ENCODE measurements at regions not wholly inside any gene's neighbourhood (a gene's known extent, or its start where the extent isn't known, plus 50 kb on each side); places are given as distances from the start of the nearest gene placed in this dataset.
A peak's percentile ranks its signal among the peaks of the same experiment; 100 is the strongest.
"Not testable (repeated sequence)": the region's sequence is repeated elsewhere in the genome, so short reads cannot be mapped to it uniquely, and the experiment has no call there.

DNA sequence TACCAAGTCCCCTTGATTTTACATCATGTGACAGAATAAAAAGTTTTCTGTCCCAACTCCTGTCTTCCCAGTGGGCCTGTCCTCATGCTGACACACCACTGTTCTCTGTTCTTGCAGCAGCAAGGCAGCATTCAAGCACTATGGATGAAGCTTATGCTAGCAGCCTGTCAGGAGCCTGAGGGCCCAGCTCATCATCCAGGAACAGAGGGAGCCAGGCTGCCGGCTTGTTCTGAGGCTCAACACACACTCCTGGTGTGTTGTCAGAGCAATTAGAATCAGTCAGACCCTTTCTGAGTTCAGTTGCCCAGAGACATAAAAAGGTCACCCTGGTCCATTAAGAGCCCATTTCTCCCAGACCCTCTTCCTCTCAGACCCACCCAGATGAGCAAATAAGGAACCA, 282.9 kb downstream of the SEC16B start:
- H3K4me3 ChIP-seq: no peak overlapping the region
- DNase-seq: peak in 1 of 2 donors; percentile 2
- no peaks in the 10 kb centered on the region for H3K36me3 ChIP-seq
- intact Hi-C loops (cut with DNase I; ENCODE audit: low total_unique reads): no loop called here
- no peaks in the 10 kb centered on the region for H3K27me3 ChIP-seq
- no peaks in the 10 kb centered on the region for H3K4me1 ChIP-seq
- TF ChIP-seq POLR2AphosphoS5 (IDR thresholded peaks at IDR 0.05) (no peak), POLR2A (IDR thresholded peaks at IDR 0.05) (no peak), EP300 (IDR thresholded peaks at IDR 0.05) (no peak)
- TF ChIP-seq, protein P1, sequence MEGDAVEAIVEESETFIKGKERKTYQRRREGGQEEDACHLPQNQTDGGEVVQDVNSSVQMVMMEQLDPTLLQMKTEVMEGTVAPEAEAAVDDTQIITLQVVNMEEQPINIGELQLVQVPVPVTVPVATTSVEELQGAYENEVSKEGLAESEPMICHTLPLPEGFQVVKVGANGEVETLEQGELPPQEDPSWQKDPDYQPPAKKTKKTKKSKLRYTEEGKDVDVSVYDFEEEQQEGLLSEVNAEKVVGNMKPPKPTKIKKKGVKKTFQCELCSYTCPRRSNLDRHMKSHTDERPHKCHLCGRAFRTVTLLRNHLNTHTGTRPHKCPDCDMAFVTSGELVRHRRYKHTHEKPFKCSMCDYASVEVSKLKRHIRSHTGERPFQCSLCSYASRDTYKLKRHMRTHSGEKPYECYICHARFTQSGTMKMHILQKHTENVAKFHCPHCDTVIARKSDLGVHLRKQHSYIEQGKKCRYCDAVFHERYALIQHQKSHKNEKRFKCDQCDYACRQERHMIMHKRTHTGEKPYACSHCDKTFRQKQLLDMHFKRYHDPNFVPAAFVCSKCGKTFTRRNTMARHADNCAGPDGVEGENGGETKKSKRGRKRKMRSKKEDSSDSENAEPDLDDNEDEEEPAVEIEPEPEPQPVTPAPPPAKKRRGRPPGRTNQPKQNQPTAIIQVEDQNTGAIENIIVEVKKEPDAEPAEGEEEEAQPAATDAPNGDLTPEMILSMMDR (IDR thresholded peaks at IDR 0.05): no peak
- peaks cover 0 to under 1% (median 0%) of the 10 kb centered on the region in 4 donors for H3K9me3 ChIP-seq
- no peak overlapping the region for H3K27ac ChIP-seq
- 22 to 50% (median 35%) methylated on average over 1 of the region's 1 CpG for WGBS, 5 donors

DNA sequence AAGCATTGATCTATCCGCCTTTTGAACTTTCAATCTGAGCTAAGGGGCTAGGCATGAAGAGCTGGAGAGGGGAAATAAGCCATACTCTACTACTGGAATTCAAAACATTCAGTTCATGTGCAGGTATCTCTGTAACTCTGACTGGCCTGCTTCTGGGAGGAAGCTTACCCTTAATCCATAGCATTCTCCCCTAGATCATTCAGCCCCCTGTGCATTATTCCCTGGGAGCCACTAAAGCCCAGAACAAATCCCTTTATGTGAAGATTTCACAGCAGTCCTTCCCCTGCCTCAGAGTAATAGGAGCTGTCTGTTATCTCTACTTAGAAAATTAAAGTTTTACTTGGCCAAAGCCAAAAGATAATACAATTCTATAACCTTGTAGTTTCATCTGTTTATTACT, 300.7 kb downstream of the SEC16B start:
- no peaks in the 10 kb centered on the region for H3K36me3 ChIP-seq
- H3K9me3 ChIP-seq: no peaks in the 10 kb centered on the region
- no peak for DNase-seq
- WGBS, 5 donors: 64 to 94% (median 83%) methylated on average over 1 of the region's 1 CpG
- no peak overlapping the region for H3K4me3 ChIP-seq
- TF ChIP-seq EP300 (IDR thresholded peaks at IDR 0.05) (no peak), POLR2A (IDR thresholded peaks at IDR 0.05) (no peak), POLR2AphosphoS5 (IDR thresholded peaks at IDR 0.05) (no peak)
- TF ChIP-seq, protein P1 (IDR thresholded peaks at IDR 0.05): no peak
- H3K27ac ChIP-seq: no peak overlapping the region
- H3K4me1 ChIP-seq: no peaks in the 10 kb centered on the region
- no peaks in the 10 kb centered on the region for H3K27me3 ChIP-seq
- intact Hi-C loops (cut with DNase I; ENCODE audit: low total_unique reads): no loop called here

DNA sequence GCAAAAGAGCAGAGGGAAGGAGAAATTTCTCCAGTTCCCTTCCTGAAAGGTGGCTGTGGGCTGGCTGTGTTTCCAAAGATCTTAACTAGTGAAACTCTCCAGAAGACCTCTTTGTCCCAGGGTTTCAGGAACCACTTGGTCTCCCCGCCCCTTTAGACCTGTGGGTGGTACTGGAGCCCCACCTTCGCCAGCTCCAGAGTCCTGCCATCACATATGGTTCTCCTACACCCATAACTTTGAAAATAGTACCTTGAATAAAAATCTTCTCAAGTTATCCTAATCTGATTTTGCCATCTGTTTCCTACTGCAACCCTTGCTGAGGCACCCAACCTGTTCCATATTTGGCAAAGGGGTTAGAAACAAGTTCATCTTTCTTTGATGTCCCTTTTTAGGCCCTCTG, 303.9 kb downstream of the SEC16B start:
- TF ChIP-seq, protein P1 (IDR thresholded peaks at IDR 0.05): no peak
- TF ChIP-seq EP300 (IDR thresholded peaks at IDR 0.05) (no peak), POLR2AphosphoS5 (IDR thresholded peaks at IDR 0.05) (no peak), POLR2A (IDR thresholded peaks at IDR 0.05) (no peak)
- H3K9me3 ChIP-seq: no peaks in the 10 kb centered on the region
- no peak overlapping the region for H3K27ac ChIP-seq
- no peak overlapping the region for H3K4me3 ChIP-seq
- intact Hi-C loops (cut with DNase I; ENCODE audit: low total_unique reads): no loop called here
- no peaks in the 10 kb centered on the region for H3K36me3 ChIP-seq
- no peaks in the 10 kb centered on the region for H3K4me1 ChIP-seq
- no peaks in the 10 kb centered on the region for H3K27me3 ChIP-seq
- no peak for DNase-seq
- 48 to 69% (median 53%) methylated on average over 2 of the region's 2 CpGs for WGBS, 5 donors

DNA sequence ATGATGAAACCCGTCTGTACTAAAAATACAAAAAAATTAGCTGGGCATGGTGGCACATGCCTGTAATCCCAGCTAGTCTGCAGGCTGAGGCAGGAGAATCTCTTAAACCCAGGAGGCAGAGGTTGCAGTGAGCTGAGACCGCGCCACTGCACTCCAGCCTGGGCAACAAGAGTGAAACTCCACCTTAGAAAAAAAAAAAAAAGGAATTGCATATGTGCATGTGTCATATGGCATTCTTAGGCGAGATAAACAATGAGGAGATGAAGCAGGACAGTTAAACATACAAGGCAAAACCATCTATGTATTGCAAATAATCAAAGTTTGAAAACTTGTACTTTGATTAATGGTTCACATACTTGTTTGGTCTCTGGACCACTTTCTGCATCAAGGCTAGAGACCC, 305.1 kb downstream of the SEC16B start:
- WGBS, 5 donors: 79 to 85% (median 83%) methylated on average over 4 of the region's 4 CpGs
- DNase-seq; H3K27ac ChIP-seq; H3K4me3 ChIP-seq; H3K36me3 ChIP-seq; H3K9me3 ChIP-seq; intact Hi-C loops (cut with DNase I; ENCODE audit: low total_unique reads); H3K27me3 ChIP-seq; H3K4me1 ChIP-seq: not testable (repeated sequence)

DNA sequence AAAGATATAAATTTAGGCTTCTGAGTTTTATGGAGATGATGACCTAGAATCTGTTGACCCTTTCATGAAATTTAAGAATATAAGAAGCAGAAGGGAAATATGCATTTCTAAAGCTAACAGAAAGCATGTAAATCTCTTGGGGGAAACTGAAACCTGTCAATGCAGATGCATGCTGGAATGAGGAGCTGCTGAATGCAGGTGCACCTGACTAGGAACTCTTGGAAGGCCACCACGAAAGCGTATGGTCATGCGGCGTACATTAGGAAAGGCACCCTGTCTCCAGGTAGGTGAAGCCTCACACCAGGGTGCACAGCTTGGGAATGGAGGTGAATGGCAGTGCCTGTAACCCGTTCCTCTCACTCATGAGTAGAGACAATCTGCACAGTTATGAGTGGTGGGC, 309.7 kb downstream of the SEC16B start:
- peaks cover 0 to 5% (median 0%) of the 10 kb centered on the region in 4 donors for H3K9me3 ChIP-seq
- intact Hi-C loops (cut with DNase I; ENCODE audit: low total_unique reads): no loop called here
- H3K4me3 ChIP-seq: no peak overlapping the region
- DNase-seq: no peak
- TF ChIP-seq, protein P1 (IDR thresholded peaks at IDR 0.05): no peak
- TF ChIP-seq POLR2AphosphoS5 (IDR thresholded peaks at IDR 0.05): no peak
- TF ChIP-seq EP300 (IDR thresholded peaks at IDR 0.05): no peak
- TF ChIP-seq POLR2A (IDR thresholded peaks at IDR 0.05): no peak
- H3K36me3 ChIP-seq: no peaks in the 10 kb centered on the region
- no peak overlapping the region for H3K27ac ChIP-seq
- H3K27me3 ChIP-seq: no peaks in the 10 kb centered on the region
- H3K4me1 ChIP-seq: no peaks in the 10 kb centered on the region
- 78 to 91% (median 90%) methylated on average over 5 of the region's 5 CpGs for WGBS, 5 donors
